ENCODE measurements at regions not wholly inside any gene's neighbourhood (a gene's known extent, or its start where the extent isn't known, plus 50 kb on each side); places are given as distances from the start of the nearest gene placed in this dataset.

- no peak for TF ChIP-seq CTCF (IDR thresholded peaks at IDR 0.05)
Measured at GRCh38 chr2:104660991-104661390, 192.9 kb upstream of the POU3F3 start.

GRCh38 chr2:104664672-104665071, 189.2 kb upstream of the POU3F3 start:
- no peak for TF ChIP-seq CTCF (IDR thresholded peaks at IDR 0.05)
- H3K27me3 ChIP-seq (ENCODE audit: low read depth): peaks cover under 1% of the 10 kb centered on the region
- no peak for DNase-seq
- ATAC-seq: no peak
- H3K9me3 ChIP-seq: no peaks in the 10 kb centered on the region
- H3K4me1 ChIP-seq: no peaks in the 10 kb centered on the region
- intact Hi-C loops (cut with DNase I): no loop called here
- H3K27ac ChIP-seq: no peak overlapping the region
- no peaks in the 10 kb centered on the region for H3K36me3 ChIP-seq
- H3K4me3 ChIP-seq: no peak overlapping the region

More at GRCh38 chr2:104660991-104661390, 192.9 kb upstream of the POU3F3 start:
- intact Hi-C loops (cut with DNase I): no loop called here
- DNase-seq (no peak), ATAC-seq (no peak)
- Histone ChIP-seq H3K36me3 (no peaks in the 10 kb centered on the region), H3K4me3 (no peak overlapping the region), H3K27ac (no peak overlapping the region), H3K9me3 (no peaks in the 10 kb centered on the region), H3K4me1 (no peaks in the 10 kb centered on the region), H3K27me3 (ENCODE audit: low read depth) (peaks cover 10% of the 10 kb centered on the region)

GRCh38 chr2:104668631-104669030, 185.3 kb upstream of the POU3F3 start:
- Histone ChIP-seq H3K36me3 (no peaks in the 10 kb centered on the region), H3K27me3 (ENCODE audit: low read depth) (no peaks in the 10 kb centered on the region), H3K27ac (no peak overlapping the region), H3K4me1 (no peaks in the 10 kb centered on the region), H3K9me3 (no peaks in the 10 kb centered on the region), H3K4me3 (no peak overlapping the region)
- DNase-seq (no peak), ATAC-seq (no peak)
- intact Hi-C loops (cut with DNase I): no loop called here
- TF ChIP-seq CTCF (IDR thresholded peaks at IDR 0.05): no peak

- TF ChIP-seq CTCF (IDR thresholded peaks at IDR 0.05): no peak
- Histone ChIP-seq H3K9me3 (no peaks in the 10 kb centered on the region), H3K27me3 (ENCODE audit: low read depth) (no peaks in the 10 kb centered on the region), H3K4me1 (no peaks in the 10 kb centered on the region), H3K36me3 (no peaks in the 10 kb centered on the region), H3K4me3 (no peak overlapping the region), H3K27ac (no peak overlapping the region)
- ATAC-seq: no peak
- DNase-seq: no peak
- intact Hi-C loops (cut with DNase I): no loop called here
Measured at GRCh38 chr2:104673225-104673624, 180.7 kb upstream of the POU3F3 start.

GRCh38 chr2:104678181-104678580, 175.7 kb upstream of the POU3F3 start:
- H3K4me3 ChIP-seq: no peak overlapping the region
- no peaks in the 10 kb centered on the region for H3K27me3 ChIP-seq (ENCODE audit: low read depth)
- ATAC-seq (no peak), DNase-seq (no peak)
- TF ChIP-seq CTCF (IDR thresholded peaks at IDR 0.05): no peak
- H3K36me3 ChIP-seq: no peaks in the 10 kb centered on the region
- no peaks in the 10 kb centered on the region for H3K4me1 ChIP-seq
- no peak overlapping the region for H3K27ac ChIP-seq
- intact Hi-C loops (cut with DNase I): no loop called here
- no peaks in the 10 kb centered on the region for H3K9me3 ChIP-seq

GRCh38 chr2:104685591-104685990, 168.3 kb upstream of the POU3F3 start:
- no peak for DNase-seq
- no peak for TF ChIP-seq CTCF (IDR thresholded peaks at IDR 0.05)
- H3K9me3 ChIP-seq: no peaks in the 10 kb centered on the region
- intact Hi-C loops (cut with DNase I): no loop called here
- H3K27ac ChIP-seq: no peak overlapping the region
- no peak for ATAC-seq
- no peaks in the 10 kb centered on the region for H3K27me3 ChIP-seq (ENCODE audit: low read depth)
- no peaks in the 10 kb centered on the region for H3K4me1 ChIP-seq
- H3K4me3 ChIP-seq: no peak overlapping the region
- H3K36me3 ChIP-seq: no peaks in the 10 kb centered on the region
